Daoy (cell line): ENCODE measurements at regions not wholly inside any gene's neighbourhood (a gene's known extent, or its start where the extent isn't known, plus 50 kb on each side); places are given as distances from the start of the nearest gene placed in this dataset.
"Not testable (repeated sequence)": the region's sequence is repeated elsewhere in the genome, so short reads cannot be mapped to it uniquely, and the experiment has no call there.

Source experiments
- DNase-seq: peaks from one replicate; pipeline ENCODE4 v3.0.0-alpha.2; 2015; ENCODE audit warnings: low read depth

- no peak for DNase-seq
Measured at GRCh38 chr16:66245868-66246267, 120.6 kb upstream of the CDH5 start.

DNA sequence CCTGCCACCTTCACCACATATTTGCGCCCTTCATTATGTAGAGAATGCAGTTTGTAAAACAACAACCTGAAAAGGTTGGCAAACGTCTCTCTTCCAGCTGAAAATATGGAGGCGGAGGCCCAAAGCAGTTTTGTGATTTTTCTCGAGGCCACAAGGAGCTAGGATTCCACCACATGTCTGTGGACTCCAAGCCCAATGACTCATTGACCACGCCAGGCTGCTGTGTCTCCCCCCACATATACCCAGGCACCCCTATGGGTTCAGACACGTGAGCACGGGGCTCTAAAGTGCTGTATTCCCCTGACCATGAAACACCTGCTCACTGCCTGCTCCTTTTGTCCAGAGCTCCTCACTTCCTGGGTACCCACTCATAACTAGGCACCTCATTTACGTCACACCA is 121.4 kb upstream of the CDH5 start:
- no peak for DNase-seq

GRCh38 chr16:66242672-66243071 is 123.8 kb upstream of the CDH5 start:
- DNase-seq = no peak

GRCh38 chr16:66242206-66242605 is 124.3 kb upstream of the CDH5 start:
- DNase-seq = not testable (repeated sequence)

DNA sequence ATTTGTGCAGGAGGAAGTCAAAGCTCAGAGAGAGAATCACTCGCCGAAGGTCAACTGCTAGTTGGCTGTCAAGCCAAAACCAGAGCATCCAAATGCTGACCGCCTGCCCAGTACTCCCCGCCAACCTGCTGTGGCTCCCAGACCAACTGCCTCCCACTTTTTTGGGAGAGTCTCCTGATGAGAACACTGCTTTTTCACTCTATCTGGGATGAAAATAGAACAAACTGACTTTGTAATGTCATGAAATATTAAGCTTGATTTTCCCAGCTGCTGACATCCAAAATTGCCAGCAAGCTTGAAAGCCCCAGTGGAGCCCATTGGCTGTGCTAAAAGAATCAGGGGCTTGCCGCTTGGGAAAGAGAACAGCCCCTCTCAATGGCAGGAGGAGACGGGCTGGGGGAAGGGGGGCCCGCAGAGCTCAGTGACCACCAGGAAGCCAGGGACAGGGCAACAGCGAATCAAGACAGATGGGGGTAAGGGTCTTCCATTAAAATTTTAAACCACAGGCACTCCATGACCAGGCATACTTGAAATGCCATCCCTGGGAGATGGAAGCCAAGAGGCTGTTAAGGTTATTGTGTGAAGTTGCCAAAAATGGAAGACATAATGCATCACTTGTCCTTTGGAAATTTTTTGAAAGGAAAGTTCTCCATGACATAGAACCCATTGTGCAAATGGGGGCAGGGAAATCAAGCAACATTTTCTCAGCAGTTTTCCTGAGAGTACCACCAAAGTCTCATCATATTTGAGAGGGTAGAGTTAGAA is 125.7 kb upstream of the CDH5 start:
- no peak for DNase-seq

- no peak for DNase-seq
Measured at GRCh38 chr16:66240088-66240487, 126.4 kb upstream of the CDH5 start.

DNA sequence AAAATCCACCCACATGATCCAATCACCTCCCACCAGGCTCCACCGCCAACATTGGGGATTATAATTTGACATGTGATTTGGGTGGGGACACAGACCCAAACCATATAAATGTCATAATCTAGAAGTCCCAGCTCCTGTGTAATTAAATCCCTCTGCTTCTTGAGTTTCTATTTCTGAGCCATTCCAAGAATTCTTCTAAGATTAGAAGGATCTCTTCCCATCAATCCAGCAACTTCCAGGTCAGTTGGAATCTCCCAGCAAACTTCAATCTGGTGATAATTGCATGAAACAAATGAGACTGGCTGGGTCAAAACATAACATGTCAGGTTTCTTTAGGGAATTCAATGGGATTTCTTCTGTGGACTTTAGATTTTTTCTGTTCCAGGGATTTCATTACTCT is 127.8 kb upstream of the CDH5 start:
- DNase-seq = no peak

DNA sequence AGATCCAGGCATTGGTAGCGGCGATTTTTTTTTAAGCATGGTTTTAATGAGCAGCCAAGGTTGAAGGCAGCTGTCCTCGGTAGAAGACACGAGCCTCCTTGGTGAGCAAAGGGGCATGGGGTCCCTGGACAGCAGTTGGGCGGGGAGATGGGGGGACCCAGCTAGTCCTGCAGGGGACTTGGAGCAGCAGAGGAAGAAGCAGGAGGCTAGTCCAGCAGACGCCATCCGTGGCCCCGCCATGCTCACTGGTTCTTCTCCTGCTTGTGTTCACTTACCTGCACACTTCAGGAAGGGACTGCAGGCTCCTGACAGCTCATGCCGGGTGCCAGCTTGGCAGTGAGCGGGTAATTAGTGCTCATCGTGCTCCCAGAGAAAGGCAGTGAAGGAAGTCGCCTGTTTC is 130.2 kb upstream of the CDH5 start:
- no peak for DNase-seq

DNA sequence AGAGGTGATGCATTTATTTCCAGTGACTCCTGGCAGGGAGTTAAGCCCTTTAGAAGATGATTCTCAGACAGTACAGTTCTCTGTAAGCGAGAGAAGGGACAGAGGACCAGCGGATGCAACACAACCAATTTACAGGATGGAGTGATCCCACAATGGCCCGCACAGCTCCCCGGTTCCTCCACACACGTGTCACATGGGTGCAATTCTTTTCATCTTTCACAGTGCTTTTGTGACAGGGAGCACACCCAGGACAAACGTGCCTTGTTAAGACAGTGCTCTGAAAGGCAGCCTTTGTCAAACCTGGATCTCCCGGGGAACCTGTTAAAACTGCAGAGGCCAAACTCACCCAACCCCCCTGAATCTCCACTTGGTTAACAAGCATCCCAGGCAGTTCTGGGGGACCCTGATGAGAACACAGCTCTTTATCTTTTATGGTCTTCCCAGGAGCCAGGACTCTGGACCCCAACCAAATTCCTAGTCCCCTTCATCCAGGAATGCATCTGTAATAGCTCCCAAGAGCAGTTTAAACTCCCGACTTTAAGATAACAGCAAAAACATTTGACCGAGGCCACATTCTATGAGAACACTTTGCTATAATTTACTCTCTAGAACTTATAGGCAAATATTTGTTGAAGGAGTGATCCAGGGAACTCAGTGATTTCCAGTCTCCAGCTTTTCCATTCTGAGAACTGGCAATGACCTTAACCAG is 134.9 kb upstream of the CDH5 start:
- no peak for DNase-seq

DNA sequence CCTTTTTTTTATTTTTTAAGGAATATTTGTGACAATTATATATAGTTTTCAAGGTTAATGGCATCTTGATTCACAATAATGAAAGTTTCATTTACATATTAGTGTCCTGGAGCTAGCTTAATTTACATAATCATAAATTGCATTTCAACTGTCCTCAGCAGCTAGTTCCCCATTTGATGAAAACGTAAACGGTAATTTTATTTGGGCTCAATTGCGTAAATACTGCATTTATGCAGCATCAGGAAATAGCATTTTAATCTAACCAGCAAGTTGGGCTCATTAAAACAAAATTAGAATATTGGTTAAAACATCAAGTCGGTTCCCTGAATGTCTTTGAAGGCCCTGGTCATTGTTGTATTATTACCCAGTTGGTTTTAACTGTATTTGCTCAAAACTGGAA is 136.8 kb upstream of the CDH5 start:
- no peak for DNase-seq

DNA sequence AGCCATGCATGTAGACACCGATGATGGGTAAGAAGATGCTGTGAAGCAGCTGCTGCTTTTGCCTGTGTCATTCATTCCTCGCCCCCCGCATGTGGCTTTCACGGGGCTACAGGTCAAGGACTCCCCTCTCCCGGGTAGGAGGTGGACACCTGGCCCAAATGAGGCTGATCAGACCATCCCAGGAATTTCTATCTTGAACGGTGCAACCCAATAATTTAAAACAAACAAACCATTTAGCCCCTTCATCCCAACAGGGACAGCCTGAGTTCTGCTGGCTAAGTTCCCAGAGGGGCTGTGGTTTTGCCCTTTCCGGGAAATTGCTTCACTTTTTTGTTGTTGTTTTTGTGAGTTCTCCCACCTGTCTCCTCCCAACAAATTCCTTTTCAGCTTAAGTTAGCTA is 137.7 kb upstream of the CDH5 start:
- peak; percentile 17 for DNase-seq

DNA sequence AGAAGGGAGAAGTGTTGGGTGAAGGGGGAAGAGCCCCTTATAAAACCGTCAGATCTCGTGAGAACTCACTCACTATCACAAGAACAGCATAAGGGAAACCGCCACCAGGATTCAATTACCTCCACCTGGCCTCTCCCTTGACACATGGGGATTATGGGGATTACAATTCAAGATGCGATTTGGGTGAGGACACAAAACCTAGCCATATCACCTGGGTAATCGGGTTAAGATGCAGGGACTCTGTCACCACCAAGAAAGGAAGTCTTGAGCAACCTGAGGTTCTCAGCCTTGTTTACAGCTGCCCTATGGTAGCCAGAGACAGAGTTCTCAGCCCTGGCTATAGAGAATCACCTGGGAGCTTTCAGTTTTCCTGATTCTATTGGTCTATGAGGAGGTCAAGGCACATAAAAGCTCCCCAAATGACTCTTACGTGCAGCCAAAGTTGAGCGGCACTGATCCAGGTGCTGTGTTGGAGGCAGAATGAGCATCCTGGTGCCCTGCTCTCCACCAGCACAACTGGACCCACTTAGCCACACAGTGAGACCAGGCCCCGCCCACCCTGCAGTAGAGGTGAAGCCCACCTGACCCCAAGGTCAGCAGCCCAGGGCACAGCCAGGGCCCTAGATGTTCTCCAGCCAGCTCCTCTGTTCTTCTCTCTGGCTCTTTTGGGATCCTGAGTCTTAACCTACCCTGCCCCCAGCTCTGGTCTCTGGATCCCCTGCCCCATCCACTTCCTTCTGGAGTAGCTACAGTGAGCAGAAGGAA is 138.5 kb upstream of the CDH5 start:
- no peak for DNase-seq

DNA sequence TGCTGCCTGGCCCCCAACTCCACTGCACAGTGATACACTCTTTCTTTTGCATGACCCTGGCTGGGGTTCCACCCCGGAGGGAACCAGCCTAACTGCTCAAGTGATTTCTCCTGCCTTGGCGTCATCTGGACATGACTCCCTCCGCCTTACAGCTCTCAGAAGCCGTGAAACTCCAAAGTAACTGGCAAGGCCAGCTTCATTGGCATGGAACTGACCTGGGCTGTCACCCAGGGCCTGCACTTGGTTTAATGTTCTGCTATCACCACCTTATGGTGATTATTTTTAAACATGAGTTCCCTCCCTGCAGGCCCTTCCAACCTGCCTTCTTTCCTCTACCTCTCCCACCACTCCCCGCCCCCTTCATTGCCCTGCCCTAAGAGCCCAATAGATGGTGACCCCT is 139.7 kb upstream of the CDH5 start:
- DNase-seq = no peak

DNA sequence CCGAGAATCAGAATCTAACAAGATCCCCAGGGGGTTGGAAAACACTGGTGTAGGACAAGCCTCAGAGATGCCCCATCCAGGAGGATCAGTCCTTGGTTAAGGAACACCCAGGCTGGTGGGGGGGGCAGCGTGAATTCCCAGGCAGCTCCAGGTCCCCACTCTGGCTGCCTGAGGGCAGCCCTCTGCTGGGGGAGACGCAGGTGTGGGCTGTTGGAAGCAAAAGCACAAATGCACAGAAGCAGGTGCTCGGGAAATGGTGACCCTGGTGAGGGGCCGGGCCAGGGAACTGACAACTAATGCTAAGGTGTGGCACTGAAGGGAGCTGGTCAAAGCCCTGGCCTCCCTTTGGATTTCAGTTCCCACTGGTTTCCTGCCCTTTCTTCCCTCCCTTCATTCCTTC is 140.8 kb upstream of the CDH5 start:
- DNase-seq = no peak

GRCh38 chr16:66224626-66225025 is 141.9 kb upstream of the CDH5 start:
- no peak for DNase-seq

- no peak for DNase-seq
Measured at GRCh38 chr16:66224186-66224585, 142.3 kb upstream of the CDH5 start.

- peak; percentile 65 for DNase-seq
Measured at GRCh38 chr16:66223176-66223780, 143.2 kb upstream of the CDH5 start.

GRCh38 chr16:66222756-66223155 is 143.7 kb upstream of the CDH5 start:
- DNase-seq = no peak

DNA sequence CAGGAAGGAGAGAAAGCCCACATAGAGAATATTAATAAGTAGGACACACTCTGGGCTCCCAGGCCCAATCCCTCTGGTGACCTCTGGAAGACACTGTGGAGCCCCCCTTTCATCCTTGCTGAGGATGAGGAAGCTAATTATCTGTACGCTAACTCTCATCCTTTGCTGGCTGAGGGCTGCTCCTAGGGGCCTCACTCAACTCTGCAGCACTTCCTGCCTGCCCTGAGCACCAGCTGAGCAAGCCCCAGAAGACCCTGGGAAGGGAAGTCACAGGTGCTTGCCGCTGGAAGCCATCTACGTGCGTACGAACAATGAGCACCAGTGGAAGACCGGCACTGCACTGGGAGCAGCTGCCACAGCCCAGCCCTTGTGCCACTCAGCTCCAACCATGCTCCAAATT is 145.8 kb upstream of the CDH5 start:
- DNase-seq = no peak

GRCh38 chr16:66219491-66219890 is 147.0 kb upstream of the CDH5 start:
- no peak for DNase-seq

- no peak for DNase-seq
Measured at GRCh38 chr16:66212428-66212827, 154.1 kb upstream of the CDH5 start.

DNA sequence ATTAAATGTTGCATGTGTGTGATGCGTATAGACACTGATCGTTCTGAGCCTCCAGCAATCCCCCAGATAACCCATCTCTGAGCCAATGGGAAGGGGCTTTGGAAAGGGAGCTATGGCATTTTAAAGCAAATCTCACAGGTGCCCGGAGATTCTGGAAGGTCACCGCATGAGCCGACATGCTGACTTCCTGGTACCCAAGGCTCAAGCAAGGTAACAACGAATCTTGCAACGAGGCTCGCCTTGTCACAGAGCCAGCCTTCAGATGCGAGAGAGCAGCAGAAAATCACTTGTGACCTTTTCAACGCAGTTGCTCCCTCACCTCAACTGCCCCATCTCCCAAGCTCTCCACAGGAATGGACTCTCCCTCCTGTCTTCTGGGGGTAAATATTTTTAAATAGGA is 154.8 kb upstream of the CDH5 start:
- DNase-seq = no peak
